Suprapubic skin (tissue), 3 donors: ENCODE measurements at regions not wholly inside any gene's neighbourhood (a gene's known extent, or its start where the extent isn't known, plus 50 kb on each side); places are given as distances from the start of the nearest gene placed in this dataset.

Experiments used
- POLR2A ChIP-seq, 2 donors: fragments of 450-650 bp; IDR thresholded peaks; one replicate each; pipeline ENCODE4 v1.6.1; 2017; ENCODE audit warnings: antibody characterized with exemption in 2 of 2, mild to moderate bottlenecking in 2 of 2, moderate library complexity in 2 of 2
- TF ChIP-seq, protein P1 (sequence below), 2 donors: fragments of 200-600 bp in 1 of 2; fragments of 450-650 bp in 1 of 2; sonication (generic) in 1 of 2; IDR thresholded peaks; one replicate each; pipeline ENCODE4 v1.5.1; 2016 to 2019; ENCODE audit warnings: antibody characterized with exemption in 2 of 2, mild to moderate bottlenecking in 1 of 2, moderate library complexity in 1 of 2

- TF ChIP-seq, protein P1, sequence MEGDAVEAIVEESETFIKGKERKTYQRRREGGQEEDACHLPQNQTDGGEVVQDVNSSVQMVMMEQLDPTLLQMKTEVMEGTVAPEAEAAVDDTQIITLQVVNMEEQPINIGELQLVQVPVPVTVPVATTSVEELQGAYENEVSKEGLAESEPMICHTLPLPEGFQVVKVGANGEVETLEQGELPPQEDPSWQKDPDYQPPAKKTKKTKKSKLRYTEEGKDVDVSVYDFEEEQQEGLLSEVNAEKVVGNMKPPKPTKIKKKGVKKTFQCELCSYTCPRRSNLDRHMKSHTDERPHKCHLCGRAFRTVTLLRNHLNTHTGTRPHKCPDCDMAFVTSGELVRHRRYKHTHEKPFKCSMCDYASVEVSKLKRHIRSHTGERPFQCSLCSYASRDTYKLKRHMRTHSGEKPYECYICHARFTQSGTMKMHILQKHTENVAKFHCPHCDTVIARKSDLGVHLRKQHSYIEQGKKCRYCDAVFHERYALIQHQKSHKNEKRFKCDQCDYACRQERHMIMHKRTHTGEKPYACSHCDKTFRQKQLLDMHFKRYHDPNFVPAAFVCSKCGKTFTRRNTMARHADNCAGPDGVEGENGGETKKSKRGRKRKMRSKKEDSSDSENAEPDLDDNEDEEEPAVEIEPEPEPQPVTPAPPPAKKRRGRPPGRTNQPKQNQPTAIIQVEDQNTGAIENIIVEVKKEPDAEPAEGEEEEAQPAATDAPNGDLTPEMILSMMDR (IDR thresholded peaks at IDR 0.05): no peak
- no peak for TF ChIP-seq POLR2A (IDR thresholded peaks at IDR 0.05)
Measured at GRCh38 chr12:60977966-60978365, 1282.2 kb upstream of the USP15 start.
